KG1 (cell line): ENCODE measurements at regions not wholly inside any gene's neighbourhood (a gene's known extent, or its start where the extent isn't known, plus 50 kb on each side); places are given as distances from the start of the nearest gene placed in this dataset.
"Not testable (repeated sequence)": the region's sequence is repeated elsewhere in the genome, so short reads cannot be mapped to it uniquely, and the experiment has no call there.

Experiments used
- DNase-seq: peaks from one replicate; lab custom pipeline; 2025; lab: John Stamatoyannopoulos, UW

GRCh38 chr20:19114410-19114809 lies 98.0 kb upstream of the SLC24A3 start:
- DNase-seq: no peak

- no peak for DNase-seq
Measured at GRCh38 chr20:19115581-19115980, 96.9 kb upstream of the SLC24A3 start.

GRCh38 chr20:19120011-19120410 lies 92.4 kb upstream of the SLC24A3 start:
- no peak for DNase-seq

GRCh38 chr20:19120569-19120968 lies 91.9 kb upstream of the SLC24A3 start:
- DNase-seq: no peak

GRCh38 chr20:19121463-19121862 lies 91.0 kb upstream of the SLC24A3 start:
- DNase-seq: no peak

GRCh38 chr20:19121916-19122315 lies 90.5 kb upstream of the SLC24A3 start:
- DNase-seq: no peak

- DNase-seq: no peak
Measured at GRCh38 chr20:19122395-19122794, 90.0 kb upstream of the SLC24A3 start.

- DNase-seq: no peak
Measured at GRCh38 chr20:19125508-19125907, 86.9 kb upstream of the SLC24A3 start.

- DNase-seq: no peak
Measured at GRCh38 chr20:19129306-19129705, 83.1 kb upstream of the SLC24A3 start.

GRCh38 chr20:19129976-19130612 lies 82.3 kb upstream of the SLC24A3 start:
- no peak for DNase-seq

- no peak for DNase-seq
Measured at GRCh38 chr20:19130613-19130984, 81.8 kb upstream of the SLC24A3 start.

- DNase-seq: no peak
Measured at GRCh38 chr20:19137641-19138040, 74.8 kb upstream of the SLC24A3 start.

- no peak for DNase-seq
Measured at GRCh38 chr20:19138758-19139157, 73.7 kb upstream of the SLC24A3 start.

- DNase-seq: not testable (repeated sequence)
Measured at GRCh38 chr20:19139584-19139983, 72.9 kb upstream of the SLC24A3 start.

- no peak for DNase-seq
Measured at GRCh38 chr20:19141998-19142397, 70.4 kb upstream of the SLC24A3 start.

GRCh38 chr20:19143890-19144289 lies 68.6 kb upstream of the SLC24A3 start:
- no peak for DNase-seq

- no peak for DNase-seq
Measured at GRCh38 chr20:19161336-19161735, 51.1 kb upstream of the SLC24A3 start.
